HG02943 (cell line): ENCODE measurements at regions not wholly inside any gene's neighbourhood (a gene's known extent, or its start where the extent isn't known, plus 50 kb on each side); places are given as distances from the start of the nearest gene placed in this dataset.
"Not testable (repeated sequence)": the region's sequence is repeated elsewhere in the genome, so short reads cannot be mapped to it uniquely, and the experiment has no call there.

Source experiments
- ATAC-seq: cut with Tn5 transposase; IDR thresholded peaks from one replicate; pipeline ENCODE4 v1.9.1; 2021; ENCODE audit warnings: mild to moderate bottlenecking, low read depth, moderate library complexity; ENCODE audit not compliant: unreplicated experiment

GRCh38 chr3:80676866-80677265 lies 909.1 kb upstream of the ROBO1 start:
- ATAC-seq, result no peak

GRCh38 chr3:80676261-80676660 lies 908.5 kb upstream of the ROBO1 start:
- no peak for ATAC-seq

GRCh38 chr3:80675790-80676189 lies 908.0 kb upstream of the ROBO1 start:
- ATAC-seq, result no peak

GRCh38 chr3:80668600-80669294 lies 900.9 kb upstream of the ROBO1 start:
- no peak for ATAC-seq

- no peak for ATAC-seq
These were observed 900.3 kb upstream of the ROBO1 start for GRCh38 chr3:80668100-80668499.

- no peak for ATAC-seq
These were observed 895.6 kb upstream of the ROBO1 start for GRCh38 chr3:80663426-80663825.

GRCh38 chr3:80655216-80655615 lies 887.4 kb upstream of the ROBO1 start:
- ATAC-seq, result no peak

GRCh38 chr3:80649170-80649569 lies 881.4 kb upstream of the ROBO1 start:
- ATAC-seq, result no peak

GRCh38 chr3:80643421-80643820 lies 875.6 kb upstream of the ROBO1 start:
- no peak for ATAC-seq

GRCh38 chr3:80618295-80619256 lies 850.8 kb upstream of the ROBO1 start:
- no peak for ATAC-seq

- no peak for ATAC-seq
These were observed 844.6 kb upstream of the ROBO1 start for GRCh38 chr3:80612366-80612765.

- not testable (repeated sequence) for ATAC-seq
These were observed 840.3 kb upstream of the ROBO1 start for GRCh38 chr3:80608072-80608471.

GRCh38 chr3:80606073-80606472 lies 838.3 kb upstream of the ROBO1 start:
- no peak for ATAC-seq

- ATAC-seq, result no peak
These were observed 833.7 kb upstream of the ROBO1 start for GRCh38 chr3:80601479-80601878.

GRCh38 chr3:80592792-80593191 lies 825.0 kb upstream of the ROBO1 start:
- ATAC-seq, result no peak

- ATAC-seq, result no peak
These were observed 818.5 kb upstream of the ROBO1 start for GRCh38 chr3:80586338-80586737.

GRCh38 chr3:80580146-80580545 lies 812.3 kb upstream of the ROBO1 start:
- no peak for ATAC-seq

GRCh38 chr3:80564391-80564790 lies 796.6 kb upstream of the ROBO1 start:
- no peak for ATAC-seq

- no peak for ATAC-seq
These were observed 791.9 kb upstream of the ROBO1 start for GRCh38 chr3:80559701-80560100.

GRCh38 chr3:80556763-80557162 lies 789.0 kb upstream of the ROBO1 start:
- ATAC-seq, result no peak

GRCh38 chr3:80554304-80554703 lies 786.5 kb upstream of the ROBO1 start:
- no peak for ATAC-seq

- no peak for ATAC-seq
These were observed 785.4 kb upstream of the ROBO1 start for GRCh38 chr3:80553211-80553610.
